Urinary bladder (tissue), 3 donors: ENCODE measurements at regions not wholly inside any gene's neighbourhood (a gene's known extent, or its start where the extent isn't known, plus 50 kb on each side); places are given as distances from the start of the nearest gene placed in this dataset.

ENCODE experiments used
- DNase-seq: peaks from one replicate; pipeline ENCODE4 v3.0.0-alpha.2; 2015; ENCODE audit errors: extremely low spot score
- H3K27ac ChIP-seq: one replicate; pipeline ENCODE4 v1.5.1; 2013; ENCODE audit warnings: low read depth, mild to moderate bottlenecking, moderate library complexity
- H3K36me3 ChIP-seq: one replicate; pipeline ENCODE4 v1.6.1; 2013; ENCODE audit warnings: mild to moderate bottlenecking, moderate library complexity; ENCODE audit not compliant: insufficient read depth
- H3K4me1 ChIP-seq: one replicate; pipeline ENCODE4 v1.6.1; 2013; ENCODE audit warnings: mild to moderate bottlenecking, moderate library complexity; ENCODE audit not compliant: insufficient read depth
- H3K4me3 ChIP-seq: one replicate; pipeline ENCODE4 v1.5.1; 2013; ENCODE audit warnings: low read depth, low read length
- WGBS: extraction: QIAGEN DNeasy Blood & Tissue Kit; methylation state at CpG from one replicate; pipeline ENCODE4 v1.1.7; 2013; 5-methylcytosine and 5-hydroxymethylcytosine counted together
- donor health status: healthy with polysubstance abuse.
- donor health status: healthy.

DNA sequence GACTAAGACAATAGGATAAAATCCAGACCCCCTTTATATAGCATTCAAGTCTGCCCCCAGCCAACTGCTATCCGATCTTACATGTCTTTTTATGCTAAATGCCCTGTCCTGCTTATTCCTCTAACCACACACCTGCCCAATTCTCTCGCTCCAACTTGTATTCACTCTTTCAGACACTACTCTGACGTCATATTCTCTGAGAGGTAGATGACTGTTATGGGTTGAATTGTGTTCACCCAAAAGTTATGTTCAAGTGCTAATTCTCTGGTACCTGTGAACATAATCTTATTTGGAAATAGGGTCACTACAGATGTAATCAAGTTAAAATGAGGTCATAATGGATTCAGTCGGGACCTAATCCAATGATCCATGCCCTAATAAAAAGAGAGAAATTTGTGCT lies 84.0 kb upstream of the PTPRR start:
- Histone ChIP-seq H3K36me3 (no peaks in the 10 kb centered on the region), H3K4me1 (no peaks in the 10 kb centered on the region), H3K27ac (no peak overlapping the region), H3K4me3 (no peak overlapping the region)
- WGBS = 95% methylated on average over 4 of the region's 4 CpGs
- DNase-seq = no peak

GRCh38 chr12:71000748-71001147 lies 80.2 kb upstream of the PTPRR start:
- no peak for DNase-seq
- Histone ChIP-seq H3K4me3 (no peak overlapping the region), H3K36me3 (no peaks in the 10 kb centered on the region), H3K4me1 (no peaks in the 10 kb centered on the region), H3K27ac (no peak overlapping the region)
- WGBS = 89% methylated on average over 1 of the region's 1 CpG

DNA sequence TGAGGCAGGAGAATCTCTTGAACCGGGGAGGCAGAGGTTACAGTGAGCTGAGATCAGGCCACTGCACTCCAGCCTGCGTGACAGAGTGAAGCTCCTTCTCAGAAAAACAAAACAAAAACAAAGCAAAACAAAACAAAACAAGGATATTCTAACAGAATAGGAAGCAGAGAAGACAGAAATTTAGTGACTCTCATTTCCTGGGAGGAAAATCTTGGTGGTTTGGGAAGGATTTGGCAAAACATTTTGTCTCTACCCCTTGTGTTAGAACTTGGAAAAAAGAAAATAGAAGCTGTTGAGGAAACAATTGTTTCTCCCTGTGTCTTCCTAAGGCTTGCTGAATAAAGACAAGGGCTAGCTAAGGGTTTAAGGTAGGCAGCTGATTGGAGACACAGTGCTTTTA lies 79.7 kb upstream of the PTPRR start:
- Histone ChIP-seq H3K27ac (no peak overlapping the region), H3K36me3 (no peaks in the 10 kb centered on the region), H3K4me1 (no peaks in the 10 kb centered on the region), H3K4me3 (no peak overlapping the region)
- DNase-seq = no peak
- WGBS = 77% methylated on average over 2 of the region's 2 CpGs

DNA sequence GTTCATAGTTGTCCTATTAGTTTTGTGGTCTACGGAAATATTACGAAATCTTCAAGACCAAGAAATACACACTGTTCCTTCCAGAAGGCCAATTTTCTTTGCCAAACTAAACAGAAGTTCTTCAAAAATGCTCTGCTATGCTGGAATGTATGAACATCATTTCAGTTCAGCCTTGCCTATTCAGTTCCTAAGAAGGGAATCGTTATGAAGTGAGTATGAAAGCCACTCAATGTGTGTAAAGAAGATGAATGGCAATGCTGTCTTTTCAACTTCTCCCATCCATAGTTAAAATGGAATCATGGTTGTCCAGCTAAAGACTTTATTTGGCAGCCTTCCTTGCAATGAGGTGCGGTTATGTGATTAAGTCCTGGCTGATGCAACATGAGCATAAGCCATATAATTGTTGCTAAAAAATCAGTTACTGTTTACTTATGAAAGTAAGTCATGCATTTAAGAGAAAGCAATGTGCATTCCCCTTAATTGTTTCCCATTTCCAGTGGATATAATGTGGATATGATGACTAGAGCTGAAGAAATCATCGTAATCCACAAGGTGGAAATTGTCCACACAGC lies 73.8 kb upstream of the PTPRR start:
- peak overlapping the region; percentile 3 for H3K27ac ChIP-seq
- 50% methylated on average over 5 of the region's 5 CpGs for whole genome bisulfite sequencing
- H3K4me1 ChIP-seq = no peaks in the 10 kb centered on the region
- H3K4me3 ChIP-seq = no peak overlapping the region
- no peaks in the 10 kb centered on the region for H3K36me3 ChIP-seq
- no peak for DNase-seq

- H3K36me3 ChIP-seq = no peaks in the 10 kb centered on the region
- no peak for DNase-seq
- H3K4me3 ChIP-seq = no peak overlapping the region
- H3K4me1 ChIP-seq = no peaks in the 10 kb centered on the region
- H3K27ac ChIP-seq = no peak overlapping the region
- 54% methylated on average over 2 of the region's 2 CpGs for WGBS
Measured at GRCh38 chr12:70989232-70989631, 68.7 kb upstream of the PTPRR start.

- no peaks in the 10 kb centered on the region for H3K4me1 ChIP-seq
Measured at GRCh38 chr12:70985850-70986249, 65.3 kb upstream of the PTPRR start.

GRCh38 chr12:70983692-70984091 lies 63.2 kb upstream of the PTPRR start:
- Histone ChIP-seq H3K4me3 (no peak overlapping the region), H3K4me1 (no peaks in the 10 kb centered on the region), H3K27ac (no peak overlapping the region), H3K36me3 (no peaks in the 10 kb centered on the region)
- no peak for DNase-seq
- WGBS = 67% methylated on average over 4 of the region's 4 CpGs

More at GRCh38 chr12:70985850-70986249, 65.3 kb upstream of the PTPRR start:
- DNase-seq = no peak
- 73% methylated on average over 1 of the region's 1 CpG for WGBS
- H3K27ac ChIP-seq = no peak overlapping the region
- no peaks in the 10 kb centered on the region for H3K36me3 ChIP-seq
- H3K4me3 ChIP-seq = no peak overlapping the region

- H3K4me3 ChIP-seq = no peak overlapping the region
- whole genome bisulfite sequencing = 49% methylated on average over 2 of the region's 2 CpGs
- H3K36me3 ChIP-seq = no peaks in the 10 kb centered on the region
- H3K4me1 ChIP-seq = no peaks in the 10 kb centered on the region
- H3K27ac ChIP-seq = no peak overlapping the region
- DNase-seq = no peak
Measured at GRCh38 chr12:70982991-70983390, 62.5 kb upstream of the PTPRR start.

DNA sequence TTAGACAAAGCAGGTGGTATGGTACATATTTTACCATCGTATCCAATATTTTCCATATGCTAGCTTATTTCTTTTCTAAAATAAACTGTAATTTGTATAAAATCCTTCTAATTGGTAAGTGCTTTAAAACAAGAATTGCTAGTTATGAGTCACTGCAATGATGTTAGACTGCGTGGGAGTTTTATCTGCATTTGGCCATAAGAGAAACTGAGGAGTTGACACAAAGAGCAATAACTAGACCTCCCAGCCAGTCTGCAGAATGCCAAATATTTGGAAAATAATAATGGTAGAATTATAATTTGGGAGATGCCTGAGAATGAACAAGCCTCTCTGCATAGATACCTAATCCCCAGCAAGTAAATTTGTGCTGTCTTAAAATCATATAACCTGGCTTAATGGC lies 61.7 kb upstream of the PTPRR start:
- H3K4me3 ChIP-seq = no peak overlapping the region
- no peak overlapping the region for H3K27ac ChIP-seq
- H3K4me1 ChIP-seq = no peaks in the 10 kb centered on the region
- WGBS = 59% methylated on average over 2 of the region's 2 CpGs
- DNase-seq = no peak
- H3K36me3 ChIP-seq = no peaks in the 10 kb centered on the region

GRCh38 chr12:70971001-70971794 lies 50.7 kb upstream of the PTPRR start:
- Histone ChIP-seq H3K27ac (no peak overlapping the region), H3K36me3 (no peaks in the 10 kb centered on the region), H3K4me1 (no peaks in the 10 kb centered on the region), H3K4me3 (no peak overlapping the region)
- DNase-seq = no peak
- 70% methylated on average over 3 of the region's 3 CpGs for WGBS
